SK-N-DZ (cell line): ENCODE measurements at regions not wholly inside any gene's neighbourhood (a gene's known extent, or its start where the extent isn't known, plus 50 kb on each side); places are given as distances from the start of the nearest gene placed in this dataset.

ENCODE experiments used
- DNase-seq: peaks from one replicate; pipeline ENCODE4 v3.0.0-alpha.2; 2015; ENCODE audit warnings: low spot score
- small RNA-seq, 2 experiments: library from RNA; depleted of rRNA; stranded (forward); fragments of <200 nt; gene quantifications; one replicate each; pipeline ENCODE3, GENCODE V24; 2014

- no peak for DNase-seq
Measured at GRCh38 chr3:76961284-76961683, 78.6 kb upstream of the ROBO2 start.

GRCh38 chr3:76965122-76965725 is 74.7 kb upstream of the ROBO2 start:
- no peak for DNase-seq

- no peak for DNase-seq
Measured at GRCh38 chr3:76969471-76969870, 70.4 kb upstream of the ROBO2 start.

- DNase-seq: no peak
Measured at GRCh38 chr3:76969996-76970615, 69.8 kb upstream of the ROBO2 start.

- no peak for DNase-seq
Measured at GRCh38 chr3:76972624-76973296, 67.1 kb upstream of the ROBO2 start.

- no peak for DNase-seq
Measured at GRCh38 chr3:76976996-76977395, 62.9 kb upstream of the ROBO2 start.

- no peak for DNase-seq
Measured at GRCh38 chr3:76985645-76986044, 54.3 kb upstream of the ROBO2 start.

- DNase-seq: peak; percentile 24
Measured at GRCh38 chr3:76986876-76987474, 52.9 kb upstream of the ROBO2 start.

Small RNAs in the stretch of these regions (small RNA-seq; reads per million reads assigned to genes)
- gene RF00019: 0 reads per million in 2 experiments
